ENCODE measurements at regions not wholly inside any gene's neighbourhood (a gene's known extent, or its start where the extent isn't known, plus 50 kb on each side); places are given as distances from the start of the nearest gene placed in this dataset.
"Not testable (repeated sequence)": the region's sequence is repeated elsewhere in the genome, so short reads cannot be mapped to it uniquely, and the experiment has no call there.

- no peak for DNase-seq (ENCODE audit: low spot score)
- no peak overlapping the region for H3K27ac ChIP-seq
- no peak overlapping the region for H3K4me3 ChIP-seq
- no peaks in the 10 kb centered on the region for H3K4me1 ChIP-seq
- no peaks in the 10 kb centered on the region for H3K27me3 ChIP-seq
- H3K36me3 ChIP-seq, result no peaks in the 10 kb centered on the region
- no peak for TF ChIP-seq CTCF (IDR thresholded peaks at IDR 0.05)
- H3K9me3 ChIP-seq, result no peaks in the 10 kb centered on the region
Measured at GRCh38 chr21:28693476-28693875, 299.2 kb downstream of the LTN1 start.

- Histone ChIP-seq H3K36me3 (no peaks in the 10 kb centered on the region), H3K27ac (no peak overlapping the region), H3K9me3 (no peaks in the 10 kb centered on the region), H3K4me3 (no peak overlapping the region), H3K27me3 (no peaks in the 10 kb centered on the region), H3K4me1 (no peaks in the 10 kb centered on the region)
- TF ChIP-seq CTCF (IDR thresholded peaks at IDR 0.05), result no peak
- DNase-seq (ENCODE audit: low spot score), result no peak
Measured at GRCh38 chr21:28690196-28690595, 302.5 kb downstream of the LTN1 start.

- H3K4me3 ChIP-seq, result no peak overlapping the region
- H3K36me3 ChIP-seq, result no peaks in the 10 kb centered on the region
- TF ChIP-seq CTCF (IDR thresholded peaks at IDR 0.05), result no peak
- H3K9me3 ChIP-seq, result no peaks in the 10 kb centered on the region
- no peak for DNase-seq (ENCODE audit: low spot score)
- H3K27ac ChIP-seq, result no peak overlapping the region
- no peaks in the 10 kb centered on the region for H3K27me3 ChIP-seq
- no peaks in the 10 kb centered on the region for H3K4me1 ChIP-seq
Measured at GRCh38 chr21:28688381-28688780, 304.3 kb downstream of the LTN1 start.

GRCh38 chr21:28687586-28687985 lies 305.1 kb downstream of the LTN1 start:
- Histone ChIP-seq H3K27me3 (no peaks in the 10 kb centered on the region), H3K4me3 (no peak overlapping the region)
- no peak for DNase-seq (ENCODE audit: low spot score)

GRCh38 chr21:28683982-28684752 lies 308.5 kb downstream of the LTN1 start:
- Histone ChIP-seq H3K27ac (no peak overlapping the region), H3K36me3 (no peaks in the 10 kb centered on the region), H3K4me3 (no peak overlapping the region), H3K27me3 (no peaks in the 10 kb centered on the region), H3K4me1 (no peaks in the 10 kb centered on the region), H3K9me3 (no peaks in the 10 kb centered on the region)
- TF ChIP-seq CTCF (IDR thresholded peaks at IDR 0.05), result no peak
- DNase-seq (ENCODE audit: low spot score), result no peak

More at GRCh38 chr21:28687586-28687985, 305.1 kb downstream of the LTN1 start:
- H3K36me3 ChIP-seq, result no peaks in the 10 kb centered on the region
- TF ChIP-seq CTCF (IDR thresholded peaks at IDR 0.05), result no peak
- H3K9me3 ChIP-seq, result no peaks in the 10 kb centered on the region
- H3K27ac ChIP-seq, result no peak overlapping the region
- H3K4me1 ChIP-seq, result no peaks in the 10 kb centered on the region

GRCh38 chr21:28682884-28683283 lies 309.8 kb downstream of the LTN1 start:
- not testable (repeated sequence) for H3K27ac ChIP-seq; H3K4me3 ChIP-seq; H3K4me1 ChIP-seq; H3K27me3 ChIP-seq; DNase-seq (ENCODE audit: low spot score); H3K36me3 ChIP-seq; H3K9me3 ChIP-seq

- H3K27ac ChIP-seq; H3K36me3 ChIP-seq; DNase-seq (ENCODE audit: low spot score); H3K27me3 ChIP-seq; H3K4me3 ChIP-seq; H3K9me3 ChIP-seq: not testable (repeated sequence)
- peaks cover 0 to 24% of the 10 kb centered on the region in 2 donors for H3K4me1 ChIP-seq
Measured at GRCh38 chr21:28677096-28677495, 315.6 kb downstream of the LTN1 start.
